Lower leg skin (tissue), 4 donors: ENCODE measurements at regions not wholly inside any gene's neighbourhood (a gene's known extent, or its start where the extent isn't known, plus 50 kb on each side); places are given as distances from the start of the nearest gene placed in this dataset.

Source experiments
- DNase-seq, 2 donors: peaks; one replicate each; pipeline ENCODE4 v3.0.0-alpha.2; 2019; ENCODE audit warnings: low spot score in 2 of 2
- H3K4me3 ChIP-seq: fragments of 200-600 bp; sonication (generic); 2 replicates; pipeline ENCODE4 v1.5.1; 2017; ENCODE audit warnings: mild to moderate bottlenecking, low read depth; ENCODE audit not compliant: poor library complexity, severe bottlenecking
- CTCF ChIP-seq, 3 donors: fragments of 450-650 bp; IDR thresholded peaks; one replicate each; pipeline ENCODE4 v1.5.1; 2016; ENCODE audit warnings: antibody characterized with exemption in 3 of 3, mild to moderate bottlenecking in 3 of 3, moderate library complexity in 2 of 3
- POLR2A ChIP-seq, 2 donors: fragments of 450-650 bp; IDR thresholded peaks; one replicate each; pipeline ENCODE4 v1.6.1; 2016 to 2017; ENCODE audit warnings: antibody characterized with exemption in 2 of 2, mild to moderate bottlenecking in 1 of 2, moderate library complexity in 1 of 2
- WGBS, 2 donors: methylation state at CpG; one replicate each; pipeline ENCODE4 v1.1.5; 2018; 5-methylcytosine and 5-hydroxymethylcytosine counted together
- intact Hi-C: fragments of 100-400 bp; cut with DNase I; formaldehyde crosslinking; loops from one replicate; pipeline ENCODE4 v1.15.0; 2023; ENCODE audit warnings: low total_unique reads

GRCh38 chr4:64174247-64174882 is 234.9 kb downstream of the TECRL start:
- 90 to 98% methylated on average over 13 to 14 of the region's 14 CpGs for WGBS, 2 donors
- intact Hi-C loops: no loop called here
- no peak for DNase-seq

GRCh38 chr4:64166365-64166764 is 242.9 kb downstream of the TECRL start:
- H3K4me3 ChIP-seq: no peak overlapping the region
- DNase-seq: no peak
- no peak for TF ChIP-seq CTCF (IDR thresholded peaks at IDR 0.05)
- TF ChIP-seq POLR2A (IDR thresholded peaks at IDR 0.05): no peak
- intact Hi-C loops: no loop called here
- 16 to 21% methylated on average over 3 of the region's 3 CpGs for WGBS, 2 donors

More at GRCh38 chr4:64174247-64174882, 234.9 kb downstream of the TECRL start:
- no peak for TF ChIP-seq POLR2A (IDR thresholded peaks at IDR 0.05)
- no peak for TF ChIP-seq CTCF (IDR thresholded peaks at IDR 0.05)
- H3K4me3 ChIP-seq: no peak overlapping the region

- no peak overlapping the region for H3K4me3 ChIP-seq
- WGBS, 2 donors: 10 to 12% methylated on average over 7 of the region's 7 CpGs
- peak in 1 of 2 donors; percentile 36 for DNase-seq
- intact Hi-C loops: no loop called here
- TF ChIP-seq POLR2A (IDR thresholded peaks at IDR 0.05) (no peak), CTCF (IDR thresholded peaks at IDR 0.05) (no peak)
Measured at GRCh38 chr4:64158648-64159326, 250.5 kb downstream of the TECRL start.

- no peak overlapping the region for H3K4me3 ChIP-seq
- intact Hi-C loops: no loop called here
- DNase-seq: no peak
- WGBS, 2 donors: 95 to 100% methylated on average over 2 of the region's 2 CpGs
- TF ChIP-seq CTCF (IDR thresholded peaks at IDR 0.05) (no peak), POLR2A (IDR thresholded peaks at IDR 0.05) (no peak)
Measured at GRCh38 chr4:64157397-64157796, 251.9 kb downstream of the TECRL start.

GRCh38 chr4:64156253-64156652 is 253.0 kb downstream of the TECRL start:
- H3K4me3 ChIP-seq: no peak overlapping the region
- TF ChIP-seq POLR2A (IDR thresholded peaks at IDR 0.05): no peak
- no peak for TF ChIP-seq CTCF (IDR thresholded peaks at IDR 0.05)
- intact Hi-C loops: no loop called here
- no peak for DNase-seq
